HG03045 (cell line): ENCODE measurements at regions not wholly inside any gene's neighbourhood (a gene's known extent, or its start where the extent isn't known, plus 50 kb on each side); places are given as distances from the start of the nearest gene placed in this dataset.
"Not testable (repeated sequence)": the region's sequence is repeated elsewhere in the genome, so short reads cannot be mapped to it uniquely, and the experiment has no call there.

Experiments used
- ATAC-seq: cut with Tn5 transposase; IDR thresholded peaks from one replicate; pipeline ENCODE4 v1.9.1; 2021; ENCODE audit warnings: mild to moderate bottlenecking, moderate library complexity; ENCODE audit not compliant: unreplicated experiment

DNA sequence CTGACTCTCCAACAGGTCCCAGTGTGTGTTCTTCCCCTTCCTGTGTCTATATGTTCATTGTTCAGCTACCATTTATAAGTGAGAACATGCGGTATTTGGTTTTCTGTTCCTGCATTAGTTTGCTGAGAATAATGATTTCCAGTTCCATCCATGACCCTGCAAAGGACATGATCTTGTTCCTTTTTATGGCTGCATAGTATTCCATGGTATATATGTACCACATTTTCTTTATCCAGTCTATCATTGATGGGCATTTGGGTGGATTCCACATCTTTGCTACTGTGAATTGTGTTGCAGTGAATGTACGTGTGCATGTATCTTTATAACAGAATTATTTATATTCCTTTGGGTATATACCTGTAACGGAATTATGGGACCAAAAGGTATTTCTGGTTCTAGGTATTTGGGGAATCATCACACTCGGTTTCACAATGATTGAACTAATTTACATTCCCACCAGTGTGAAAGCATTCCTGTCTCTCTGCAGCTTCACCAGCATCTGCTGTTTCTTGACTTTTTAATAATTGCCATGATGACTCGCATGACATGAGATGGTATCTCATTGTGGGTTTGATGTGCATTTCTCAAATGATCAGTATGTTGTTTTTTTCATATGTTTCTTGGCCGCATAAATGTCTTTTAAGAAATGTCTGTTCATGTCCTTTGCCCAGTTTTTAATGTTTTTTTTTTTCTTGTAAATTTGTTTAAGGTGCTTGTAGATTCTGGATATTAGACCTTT lies 60.2 kb downstream of the LSMEM1 start:
- no peak for ATAC-seq

DNA sequence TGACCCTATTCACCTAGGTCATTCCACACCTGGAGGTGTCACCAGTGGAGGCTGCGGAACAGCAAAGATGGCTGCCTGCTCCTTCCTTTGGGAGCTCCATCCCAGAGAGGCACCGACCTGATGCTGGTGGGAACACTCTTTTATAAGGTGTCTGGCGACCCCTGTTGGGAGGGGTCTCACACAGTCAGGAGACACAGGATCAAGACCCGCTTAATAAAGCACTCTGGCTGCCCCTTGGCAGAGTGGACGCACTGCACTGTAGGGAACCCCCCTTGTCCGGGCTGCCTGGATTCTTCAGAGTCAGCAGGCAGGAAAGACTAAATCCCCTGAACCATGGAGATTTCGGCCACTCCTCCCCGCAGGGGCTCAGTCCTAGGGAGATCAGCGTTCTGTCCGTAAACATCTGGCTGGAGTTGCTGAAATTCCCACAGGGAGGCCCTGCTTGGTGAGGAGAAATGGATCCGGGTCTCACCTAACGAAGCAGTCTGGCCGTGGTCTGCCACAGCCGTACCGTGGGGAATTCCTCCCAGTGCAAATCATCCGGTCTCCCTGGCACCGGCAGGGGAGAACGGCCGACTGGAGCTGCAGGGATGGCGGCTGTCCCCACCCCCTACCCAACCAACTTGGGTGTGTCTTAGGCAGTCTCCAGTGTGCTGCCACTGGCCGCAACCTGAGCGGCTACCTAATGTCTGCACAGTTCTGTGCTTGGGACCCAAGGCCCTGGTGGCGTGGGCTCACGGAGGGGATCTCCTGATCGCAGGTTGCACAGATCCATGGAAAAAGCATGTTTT lies 66.1 kb downstream of the LSMEM1 start:
- no peak for ATAC-seq

- no peak for ATAC-seq
Measured at GRCh38 chr7:112547916-112548315, 67.1 kb downstream of the LSMEM1 start.

GRCh38 chr7:112550468-112551060 lies 69.8 kb downstream of the LSMEM1 start:
- no peak for ATAC-seq

DNA sequence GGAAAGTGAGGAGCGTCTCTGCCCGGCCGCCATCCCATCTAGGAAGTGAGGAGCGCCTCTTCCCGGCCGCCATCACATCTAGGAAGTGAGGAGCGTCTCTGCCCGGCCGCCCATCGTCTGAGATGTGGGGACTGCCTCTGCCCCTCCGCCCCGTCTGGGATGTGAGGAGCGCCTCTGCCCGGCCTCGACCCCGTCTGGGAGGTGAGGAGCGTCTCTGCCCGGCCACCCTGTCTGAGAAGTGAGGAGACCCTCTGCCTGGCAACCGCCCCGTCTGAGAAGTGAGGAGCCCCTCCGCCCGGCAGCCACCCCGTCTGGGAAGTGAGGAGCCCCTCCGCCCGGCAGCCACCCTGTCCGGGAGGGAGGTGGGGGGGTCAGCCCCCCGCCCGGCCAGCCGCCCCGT lies 70.7 kb downstream of the LSMEM1 start:
- ATAC-seq: not testable (repeated sequence)

DNA sequence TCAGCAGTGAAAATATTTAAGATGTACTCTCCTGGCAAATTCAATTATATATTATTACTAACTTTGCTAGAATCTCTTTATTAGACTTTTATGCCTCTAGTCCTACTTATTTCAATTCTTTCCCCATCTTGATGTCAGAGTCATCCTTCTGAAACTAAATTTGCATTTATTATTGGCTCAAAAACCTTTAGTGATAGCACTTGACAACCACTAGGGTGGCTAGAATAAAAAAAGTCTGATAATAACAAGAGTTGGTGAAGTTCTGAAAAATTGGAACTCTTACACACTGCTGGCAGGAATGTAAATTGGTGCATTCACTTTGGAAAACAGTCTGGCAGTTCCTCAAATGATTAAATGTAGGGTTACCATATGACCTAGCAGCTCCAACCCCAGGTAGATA lies 73.8 kb downstream of the LSMEM1 start:
- ATAC-seq: no peak

- peak; percentile 84 for ATAC-seq
Measured at GRCh38 chr7:112556633-112557032, 75.8 kb downstream of the LSMEM1 start.

DNA sequence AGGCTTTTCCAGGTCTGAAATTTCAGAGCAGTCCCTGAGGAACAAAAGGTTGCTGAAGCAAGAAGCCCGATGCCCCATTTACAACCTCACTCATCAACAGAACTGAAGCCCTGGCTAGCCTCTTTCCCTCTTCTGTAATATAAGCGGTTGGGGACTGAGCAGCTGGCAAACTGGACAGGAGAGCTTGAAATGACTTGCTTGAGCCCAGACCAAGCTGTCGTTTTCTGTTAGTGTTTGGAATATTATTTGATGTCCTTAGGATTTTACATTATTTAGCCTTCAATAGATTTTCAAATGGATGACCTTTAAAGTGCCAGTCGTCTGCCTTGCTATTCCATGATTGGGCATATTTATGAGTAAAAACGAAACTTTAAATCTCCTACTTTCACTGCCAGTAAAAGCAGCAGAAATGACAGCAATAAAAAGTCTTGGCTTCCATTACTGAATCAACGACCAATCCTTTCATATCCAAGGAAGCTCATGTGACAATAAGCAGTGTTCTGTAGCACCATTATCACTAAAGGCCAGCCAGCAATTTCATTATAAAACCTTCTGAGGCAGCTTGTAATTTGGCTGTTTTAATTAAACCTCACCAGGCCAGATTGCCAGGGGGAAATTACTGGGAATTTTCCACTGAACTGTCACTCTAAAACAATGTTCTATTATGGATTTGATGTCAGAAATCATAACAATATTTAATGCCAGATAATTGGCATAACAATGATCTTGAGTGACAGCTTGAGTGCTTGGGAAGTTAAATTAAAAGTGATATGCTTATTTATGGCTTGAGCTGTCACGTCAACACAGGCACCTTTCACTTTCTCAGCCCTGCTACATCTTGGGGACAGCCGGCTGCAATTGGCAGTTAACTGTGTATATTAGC lies 85.9 kb downstream of the LSMEM1 start:
- ATAC-seq: no peak

DNA sequence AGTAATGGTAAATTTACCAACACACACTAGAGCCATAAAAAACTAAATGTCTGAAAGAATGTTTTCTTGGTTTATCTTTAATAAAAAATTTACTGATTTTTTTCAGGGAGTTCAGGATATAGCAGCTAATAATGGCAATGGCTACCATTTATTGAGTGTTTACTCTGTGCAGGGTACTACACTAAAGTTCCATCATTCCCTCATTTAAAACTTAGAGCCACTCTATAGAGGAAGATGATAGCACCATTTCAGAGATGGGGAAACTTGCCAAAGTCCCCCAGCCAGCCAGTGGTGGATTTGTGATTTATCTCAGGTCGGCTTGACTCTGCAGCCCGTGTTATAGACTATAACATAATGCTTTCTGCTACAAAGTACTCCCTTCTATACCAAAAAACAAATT lies 86.6 kb downstream of the LSMEM1 start:
- no peak for ATAC-seq

DNA sequence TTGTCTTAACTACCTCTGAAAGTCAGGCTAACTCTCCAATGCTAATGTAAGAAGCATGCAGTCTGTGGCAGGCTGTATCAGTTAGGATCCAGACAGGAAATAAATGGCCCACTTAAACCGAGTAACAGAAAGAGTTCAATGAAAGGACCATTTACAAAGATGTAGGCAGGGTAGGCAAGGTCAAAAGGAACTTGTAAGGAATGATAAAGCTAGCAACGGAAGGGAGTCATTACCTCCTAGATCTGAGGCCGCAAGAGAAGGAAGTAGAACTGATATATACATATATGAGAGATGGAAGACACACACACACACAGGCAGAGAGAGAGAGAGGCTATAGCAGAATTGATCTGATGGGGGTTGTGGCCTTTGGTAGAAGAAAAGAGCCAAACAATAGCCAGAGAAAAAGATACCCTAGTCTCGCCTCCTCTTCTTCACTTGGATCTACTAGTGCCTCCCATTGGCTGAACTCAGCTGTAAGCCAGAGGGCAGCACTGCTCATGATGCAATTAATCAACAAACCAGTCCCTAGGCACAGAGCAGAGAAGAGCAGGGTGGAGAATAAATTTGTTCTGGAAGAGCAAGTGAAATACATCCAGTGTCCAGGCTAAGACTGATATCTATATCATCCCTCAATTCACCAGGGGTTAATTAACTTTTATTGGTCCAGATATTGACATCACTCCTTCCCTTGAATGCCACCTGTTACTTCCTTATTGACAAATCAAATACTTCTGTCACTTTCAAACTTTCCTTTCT lies 91.2 kb downstream of the LSMEM1 start:
- no peak for ATAC-seq

DNA sequence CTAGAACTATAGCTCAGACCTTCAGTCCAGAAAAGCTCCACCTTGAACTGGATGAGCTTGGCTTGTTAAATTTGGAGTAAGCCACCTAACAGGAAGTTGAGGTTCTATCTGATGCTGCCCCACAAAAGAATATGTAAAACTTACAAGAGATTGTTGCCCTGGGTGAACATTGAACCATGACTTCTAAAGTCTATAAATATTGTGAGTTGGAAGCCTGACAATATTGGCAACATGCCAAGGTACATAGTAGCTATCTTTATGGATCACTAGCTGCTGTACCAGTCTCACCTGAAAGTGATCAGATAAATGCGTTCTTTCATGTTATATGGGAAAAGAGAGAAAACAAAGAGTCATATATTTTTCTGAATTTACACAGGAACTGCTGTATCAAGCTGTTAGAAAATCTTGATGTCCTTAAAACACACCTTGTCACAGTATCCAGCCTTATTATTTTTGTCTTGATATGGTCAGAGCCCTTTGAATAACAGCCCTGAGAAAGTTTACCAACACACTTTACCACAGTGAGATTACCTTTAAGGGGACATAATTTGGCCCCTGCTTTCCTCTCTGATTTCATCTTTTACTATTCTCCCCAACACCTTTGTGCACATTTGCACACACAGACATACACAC lies 92.0 kb downstream of the LSMEM1 start:
- ATAC-seq: no peak

GRCh38 chr7:112573302-112574039 lies 92.7 kb downstream of the LSMEM1 start:
- ATAC-seq: no peak

DNA sequence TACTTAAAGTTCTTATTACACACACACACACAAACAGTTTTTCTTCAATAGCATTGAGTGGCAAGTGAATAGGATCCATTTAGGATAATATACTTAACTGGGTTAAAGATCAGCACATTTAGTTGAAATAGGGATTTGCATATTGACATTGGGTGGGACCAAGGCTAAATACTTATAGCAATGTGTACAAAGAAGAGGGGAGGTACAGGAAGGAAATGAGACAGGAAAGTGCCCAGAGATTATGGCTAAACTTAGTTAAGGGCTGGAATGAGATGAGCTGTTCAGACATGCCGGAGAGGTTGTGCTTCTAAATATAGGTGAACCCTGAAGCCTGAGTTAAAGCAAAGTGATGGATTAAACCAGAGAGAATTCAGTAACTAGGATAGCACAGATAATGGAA lies 95.1 kb downstream of the LSMEM1 start:
- no peak for ATAC-seq

DNA sequence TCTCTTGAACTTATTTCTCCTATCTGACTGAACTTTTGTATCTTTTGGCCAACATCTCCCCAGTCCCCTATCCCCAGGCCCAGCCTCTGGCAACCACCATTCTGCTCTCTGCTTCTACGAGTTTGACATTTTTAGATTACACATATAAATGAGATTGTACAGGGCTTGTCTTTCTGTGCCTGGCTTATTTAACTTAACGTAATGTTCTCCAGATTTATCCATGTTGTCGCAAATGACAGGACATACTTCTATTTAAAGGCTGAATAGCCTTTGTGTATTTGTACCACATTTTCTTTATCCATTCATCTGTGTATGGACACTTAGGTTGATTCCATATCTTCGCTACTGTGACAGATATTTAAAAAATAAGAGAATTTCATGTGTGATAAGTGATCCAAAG lies 98.6 kb downstream of the LSMEM1 start:
- no peak for ATAC-seq

DNA sequence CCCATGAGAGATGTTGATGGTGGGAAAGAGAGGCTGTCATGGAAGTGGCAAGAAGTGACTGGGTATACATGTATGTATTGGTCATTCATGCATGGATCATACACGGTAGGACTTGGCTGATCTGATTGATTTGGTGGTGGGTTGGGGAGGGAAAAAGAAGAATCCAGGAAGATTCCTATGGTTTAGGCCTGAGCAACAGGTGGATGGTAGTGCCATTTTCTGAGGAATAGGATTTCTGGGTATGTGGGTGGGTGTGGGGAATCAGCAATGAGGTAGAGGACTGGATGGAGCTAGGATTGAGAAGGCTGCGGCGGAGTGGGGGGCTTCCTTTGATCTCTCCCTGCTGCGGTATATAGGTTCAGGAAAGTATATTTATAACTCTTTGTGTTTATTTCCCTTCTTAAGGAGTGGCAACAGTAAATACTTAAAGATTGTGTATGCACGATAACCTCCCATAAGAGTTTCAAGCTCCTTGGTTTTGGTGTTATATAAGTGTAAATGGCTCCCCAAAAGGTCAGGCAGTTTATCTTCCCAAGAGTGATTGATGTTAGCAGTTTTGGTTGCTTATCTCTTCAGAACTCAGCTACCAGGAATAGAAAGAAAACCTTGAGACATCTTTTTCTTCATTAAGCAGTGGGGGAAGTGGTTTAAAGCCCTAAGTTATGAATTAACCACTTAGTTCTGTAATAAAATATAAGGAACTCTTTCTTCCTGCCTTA lies 100.1 kb downstream of the LSMEM1 start:
- no peak for ATAC-seq

DNA sequence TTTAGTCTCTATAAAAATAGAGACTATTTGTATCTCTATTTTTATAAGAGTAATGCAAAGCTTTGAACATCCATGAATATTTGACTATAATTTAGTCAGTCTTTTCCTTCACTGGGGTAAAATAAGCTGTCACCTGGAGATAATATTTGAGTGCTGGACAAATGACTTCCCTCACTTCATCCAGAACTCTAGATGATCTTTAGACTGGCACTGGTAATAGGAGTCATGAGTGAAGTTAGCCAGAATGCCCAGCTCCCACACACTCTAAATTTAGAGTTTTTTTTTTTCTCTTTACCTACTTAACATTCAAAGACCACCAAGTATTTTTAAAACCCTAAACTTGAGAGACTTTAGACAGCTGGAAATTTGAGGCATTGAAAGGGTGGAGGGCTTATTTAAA lies 100.7 kb downstream of the LSMEM1 start:
- ATAC-seq: no peak

GRCh38 chr7:112584290-112584689 lies 103.5 kb downstream of the LSMEM1 start:
- no peak for ATAC-seq

- ATAC-seq: no peak
Measured at GRCh38 chr7:112587504-112587903, 106.7 kb downstream of the LSMEM1 start.
